ENCODE measurements at regions not wholly inside any gene's neighbourhood (a gene's known extent, or its start where the extent isn't known, plus 50 kb on each side); places are given as distances from the start of the nearest gene placed in this dataset.

- no peaks in the 10 kb centered on the region for H3K79me2 ChIP-seq (ENCODE audit: insufficient read depth, low read length)
- ATAC-seq (ENCODE audit: insufficient read depth, low read depth) (no peak), DNase-seq (no peak)
- H3K4me1 ChIP-seq (ENCODE audit: insufficient read depth, low read length): no peaks in the 10 kb centered on the region
- H3K27me3 ChIP-seq (ENCODE audit: insufficient read depth, low read length, poor library complexity): no peaks in the 10 kb centered on the region
- H3K36me3 ChIP-seq (ENCODE audit: insufficient read depth, low read length): no peaks in the 10 kb centered on the region
- H3K4me3 ChIP-seq (ENCODE audit: low read depth in 1 of 2, low read length in 2 of 2): no peak overlapping the region
- no peak for TF ChIP-seq EZH2 (IDR thresholded peaks at IDR 0.05; ENCODE audit: borderline replicate concordance, low read depth, low read length, severe bottlenecking)
- TF ChIP-seq, protein P1, sequence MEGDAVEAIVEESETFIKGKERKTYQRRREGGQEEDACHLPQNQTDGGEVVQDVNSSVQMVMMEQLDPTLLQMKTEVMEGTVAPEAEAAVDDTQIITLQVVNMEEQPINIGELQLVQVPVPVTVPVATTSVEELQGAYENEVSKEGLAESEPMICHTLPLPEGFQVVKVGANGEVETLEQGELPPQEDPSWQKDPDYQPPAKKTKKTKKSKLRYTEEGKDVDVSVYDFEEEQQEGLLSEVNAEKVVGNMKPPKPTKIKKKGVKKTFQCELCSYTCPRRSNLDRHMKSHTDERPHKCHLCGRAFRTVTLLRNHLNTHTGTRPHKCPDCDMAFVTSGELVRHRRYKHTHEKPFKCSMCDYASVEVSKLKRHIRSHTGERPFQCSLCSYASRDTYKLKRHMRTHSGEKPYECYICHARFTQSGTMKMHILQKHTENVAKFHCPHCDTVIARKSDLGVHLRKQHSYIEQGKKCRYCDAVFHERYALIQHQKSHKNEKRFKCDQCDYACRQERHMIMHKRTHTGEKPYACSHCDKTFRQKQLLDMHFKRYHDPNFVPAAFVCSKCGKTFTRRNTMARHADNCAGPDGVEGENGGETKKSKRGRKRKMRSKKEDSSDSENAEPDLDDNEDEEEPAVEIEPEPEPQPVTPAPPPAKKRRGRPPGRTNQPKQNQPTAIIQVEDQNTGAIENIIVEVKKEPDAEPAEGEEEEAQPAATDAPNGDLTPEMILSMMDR (IDR thresholded peaks at IDR 0.05; ENCODE audit: borderline replicate concordance, extremely low read depth, low read length, poor library complexity, severe bottlenecking): no peak
- H3K27ac ChIP-seq (ENCODE audit: low read length): no peak overlapping the region
- H2AFZ ChIP-seq (ENCODE audit: low read depth, low read length): no peak overlapping the region
- no peaks in the 10 kb centered on the region for H3K9me3 ChIP-seq (ENCODE audit: insufficient read depth, low read length, severe bottlenecking)
- H4K20me1 ChIP-seq (ENCODE audit: insufficient read depth, low read length): no peaks in the 10 kb centered on the region
- no peak overlapping the region for H3K4me2 ChIP-seq (ENCODE audit: insufficient read depth, low read length)
- no peak overlapping the region for H3K9ac ChIP-seq (ENCODE audit: low read depth, low read length)
Measured at GRCh38 chr15:95168152-95168551, 936.8 kb downstream of the MCTP2 start.

DNA sequence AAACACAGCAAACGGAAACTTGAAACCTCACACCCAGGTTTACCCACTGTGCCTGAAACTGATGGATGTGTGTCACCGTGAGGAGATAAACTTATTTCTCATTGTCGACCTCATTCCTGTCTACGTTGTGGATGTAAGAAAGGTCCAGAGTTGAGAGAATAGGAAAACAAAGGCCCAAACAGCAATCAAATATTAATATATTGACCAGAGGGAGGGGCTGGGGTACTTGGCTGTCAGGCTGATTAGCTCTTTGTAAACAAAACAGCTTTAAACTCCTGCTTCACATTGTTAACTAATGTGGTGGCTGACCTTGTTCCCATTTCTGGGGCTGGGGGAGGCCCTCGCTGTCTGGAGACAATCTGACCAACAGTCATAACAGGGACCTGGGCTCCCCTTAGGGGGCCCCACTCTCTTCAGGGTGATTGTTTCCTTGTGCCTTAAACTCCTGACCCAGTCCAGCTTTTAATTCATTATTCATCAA, 937.6 kb downstream of the MCTP2 start:
- H3K4me3 ChIP-seq (ENCODE audit: low read depth in 1 of 2, low read length in 2 of 2): no peak overlapping the region
- no peaks in the 10 kb centered on the region for H3K79me2 ChIP-seq (ENCODE audit: insufficient read depth, low read length)
- no peaks in the 10 kb centered on the region for H3K27me3 ChIP-seq (ENCODE audit: insufficient read depth, low read length, poor library complexity)
- H3K36me3 ChIP-seq (ENCODE audit: insufficient read depth, low read length): no peaks in the 10 kb centered on the region
- H4K20me1 ChIP-seq (ENCODE audit: insufficient read depth, low read length): no peaks in the 10 kb centered on the region
- no peaks in the 10 kb centered on the region for H3K9me3 ChIP-seq (ENCODE audit: insufficient read depth, low read length, severe bottlenecking)
- no peak for ATAC-seq (ENCODE audit: insufficient read depth, low read depth)
- H3K27ac ChIP-seq (ENCODE audit: low read length): no peak overlapping the region
- no peak for TF ChIP-seq EZH2 (IDR thresholded peaks at IDR 0.05; ENCODE audit: borderline replicate concordance, low read depth, low read length, severe bottlenecking)
- TF ChIP-seq, protein P1 (IDR thresholded peaks at IDR 0.05; ENCODE audit: borderline replicate concordance, extremely low read depth, low read length, poor library complexity, severe bottlenecking): no peak
- no peak overlapping the region for H3K4me2 ChIP-seq (ENCODE audit: insufficient read depth, low read length)
- no peak for DNase-seq
- no peak overlapping the region for H2AFZ ChIP-seq (ENCODE audit: low read depth, low read length)
- H3K9ac ChIP-seq (ENCODE audit: low read depth, low read length): no peak overlapping the region
- no peaks in the 10 kb centered on the region for H3K4me1 ChIP-seq (ENCODE audit: insufficient read depth, low read length)

- H3K9ac ChIP-seq (ENCODE audit: low read depth, low read length): no peak overlapping the region
- no peak overlapping the region for H3K4me3 ChIP-seq (ENCODE audit: low read depth in 1 of 2, low read length in 2 of 2)
- ATAC-seq (ENCODE audit: insufficient read depth, low read depth) (no peak), DNase-seq (no peak)
- H2AFZ ChIP-seq (ENCODE audit: low read depth, low read length): no peak overlapping the region
- H4K20me1 ChIP-seq (ENCODE audit: insufficient read depth, low read length): no peaks in the 10 kb centered on the region
- H3K4me1 ChIP-seq (ENCODE audit: insufficient read depth, low read length): no peaks in the 10 kb centered on the region
- H3K4me2 ChIP-seq (ENCODE audit: insufficient read depth, low read length): no peak overlapping the region
- TF ChIP-seq, protein P1 (IDR thresholded peaks at IDR 0.05; ENCODE audit: borderline replicate concordance, extremely low read depth, low read length, poor library complexity, severe bottlenecking): no peak
- TF ChIP-seq EZH2 (IDR thresholded peaks at IDR 0.05; ENCODE audit: borderline replicate concordance, low read depth, low read length, severe bottlenecking): no peak
- H3K9me3 ChIP-seq (ENCODE audit: insufficient read depth, low read length, severe bottlenecking): no peaks in the 10 kb centered on the region
- no peaks in the 10 kb centered on the region for H3K79me2 ChIP-seq (ENCODE audit: insufficient read depth, low read length)
- no peaks in the 10 kb centered on the region for H3K27me3 ChIP-seq (ENCODE audit: insufficient read depth, low read length, poor library complexity)
- no peak overlapping the region for H3K27ac ChIP-seq (ENCODE audit: low read length)
- no peaks in the 10 kb centered on the region for H3K36me3 ChIP-seq (ENCODE audit: insufficient read depth, low read length)
Measured at GRCh38 chr15:95169541-95170459, 938.4 kb downstream of the MCTP2 start.
